ENCODE measurements at regions not wholly inside any gene's neighbourhood (a gene's known extent, or its start where the extent isn't known, plus 50 kb on each side); places are given as distances from the start of the nearest gene placed in this dataset.

- no peak overlapping the region for H3K4me2 ChIP-seq (replicated peaks; ENCODE audit: extremely low read depth, low read length, poor library complexity, severe bottlenecking)
- H3K36me3 ChIP-seq (replicated peaks in 1 of 2; ENCODE audit: control insufficient read depth in 1 of 2, insufficient read depth in 2 of 2, low read length in 2 of 2) = no peaks in the 10 kb centered on the region
- no peak overlapping the region for H3K9ac ChIP-seq (ENCODE audit: insufficient read depth, low read length, poor library complexity, severe bottlenecking)
- Mint-ChIP-seq H3K9me3 (peaks cover 0 to 6% (median 3%) of the 10 kb centered on the region in 7 donors), H3K4me3 (no peak overlapping the region), H3K36me3 (no peaks in the 10 kb centered on the region), H3K27me3 (ENCODE audit: low read depth in 3 of 3) (no peaks in the 10 kb centered on the region), H3K27ac (no peak overlapping the region), H3K4me1 (no peaks in the 10 kb centered on the region)
- no peaks in the 10 kb centered on the region for H3K4me1 ChIP-seq (ENCODE audit: control insufficient read depth in 1 of 2, insufficient read depth in 2 of 2, low read length in 2 of 2)
- no peaks in the 10 kb centered on the region for H3K27me3 ChIP-seq (ENCODE audit: control insufficient read depth in 2 of 2, insufficient read depth in 2 of 2, low read length in 2 of 2)
- TF ChIP-seq CTCF (IDR thresholded peaks at IDR 0.05) = no peak
- H2AFZ ChIP-seq (ENCODE audit: insufficient read depth, low read depth, low read length, poor library complexity, severe bottlenecking) = no peak overlapping the region
- no CpG with 5 or more reads among the region's 1 CpG for WGBS (ENCODE audit: insufficient coverage)
- no peak for DNase-seq
- intact Hi-C loops (cut with micrococcal nuclease) = no loop called here
- no peaks in the 10 kb centered on the region for H4K20me1 ChIP-seq (ENCODE audit: insufficient read depth, low read length)
- no peak overlapping the region for H3K27ac ChIP-seq (ENCODE audit: low read depth in 1 of 2, low read length in 2 of 2)
- no peaks in the 10 kb centered on the region for H3K79me2 ChIP-seq (ENCODE audit: insufficient read depth, low read length)
- H3K4me3 ChIP-seq (replicated peaks in 1 of 3; ENCODE audit: low read depth in 2 of 3, low read length in 3 of 3) = no peak overlapping the region
- H3K9me3 ChIP-seq (replicated peaks in 1 of 2; ENCODE audit: control insufficient read depth in 1 of 2, insufficient read depth in 1 of 2, low read length in 2 of 2) = no peaks in the 10 kb centered on the region
Measured at GRCh38 chr1:78284354-78284753, 206.4 kb upstream of the PTGFR start.

GRCh38 chr1:78286686-78287085 lies 204.1 kb upstream of the PTGFR start:
- H3K27me3 Mint-ChIP-seq (ENCODE audit: low read depth in 3 of 3) = no peaks in the 10 kb centered on the region

More at GRCh38 chr1:78286686-78287085, 204.1 kb upstream of the PTGFR start:
- 78% methylated on average over 1 of the region's 3 CpGs for WGBS (ENCODE audit: insufficient coverage)
- no peaks in the 10 kb centered on the region for H3K4me1 ChIP-seq (ENCODE audit: control insufficient read depth in 1 of 2, insufficient read depth in 2 of 2, low read length in 2 of 2)
- H2AFZ ChIP-seq (ENCODE audit: insufficient read depth, low read depth, low read length, poor library complexity, severe bottlenecking) = no peak overlapping the region
- no peak overlapping the region for H3K27ac Mint-ChIP-seq
- H3K9ac ChIP-seq (ENCODE audit: insufficient read depth, low read length, poor library complexity, severe bottlenecking) = no peak overlapping the region
- H3K4me3 Mint-ChIP-seq = no peak overlapping the region
- H4K20me1 ChIP-seq (ENCODE audit: insufficient read depth, low read length) = no peaks in the 10 kb centered on the region
- DNase-seq = no peak
- no peak overlapping the region for H3K27ac ChIP-seq (ENCODE audit: low read depth in 1 of 2, low read length in 2 of 2)
- H3K79me2 ChIP-seq (ENCODE audit: insufficient read depth, low read length) = no peaks in the 10 kb centered on the region
- no peaks in the 10 kb centered on the region for H3K36me3 Mint-ChIP-seq
- no peaks in the 10 kb centered on the region for H3K36me3 ChIP-seq (replicated peaks in 1 of 2; ENCODE audit: control insufficient read depth in 1 of 2, insufficient read depth in 2 of 2, low read length in 2 of 2)
- H3K9me3 ChIP-seq (replicated peaks in 1 of 2; ENCODE audit: control insufficient read depth in 1 of 2, insufficient read depth in 1 of 2, low read length in 2 of 2) = no peaks in the 10 kb centered on the region
- no peak overlapping the region for H3K4me2 ChIP-seq (replicated peaks; ENCODE audit: extremely low read depth, low read length, poor library complexity, severe bottlenecking)
- intact Hi-C loops (cut with micrococcal nuclease) = no loop called here
- H3K27me3 ChIP-seq (ENCODE audit: control insufficient read depth in 2 of 2, insufficient read depth in 2 of 2, low read length in 2 of 2) = no peaks in the 10 kb centered on the region
- no peak for TF ChIP-seq CTCF (IDR thresholded peaks at IDR 0.05)
- H3K9me3 Mint-ChIP-seq = peaks cover 0 to 6% (median 3%) of the 10 kb centered on the region in 7 donors
- H3K4me1 Mint-ChIP-seq = no peaks in the 10 kb centered on the region
- no peak overlapping the region for H3K4me3 ChIP-seq (replicated peaks in 1 of 3; ENCODE audit: low read depth in 2 of 3, low read length in 3 of 3)

Data from CD14-positive monocyte (primary cell).